ENCODE measurements at regions not wholly inside any gene's neighbourhood (a gene's known extent, or its start where the extent isn't known, plus 50 kb on each side); places are given as distances from the start of the nearest gene placed in this dataset.
"Not testable (repeated sequence)": the region's sequence is repeated elsewhere in the genome, so short reads cannot be mapped to it uniquely, and the experiment has no call there.

GRCh38 chr1:118290571-118290970 is 105.5 kb upstream of the SPAG17 start:
- no peak for DNase-seq

GRCh38 chr1:118290046-118290445 is 105.0 kb upstream of the SPAG17 start:
- no peak for DNase-seq

GRCh38 chr1:118280656-118281055 is 95.6 kb upstream of the SPAG17 start:
- DNase-seq = not testable (repeated sequence)

- DNase-seq = no peak
Observed at GRCh38 chr1:118275472-118276115, 90.6 kb upstream of the SPAG17 start.

DNA sequence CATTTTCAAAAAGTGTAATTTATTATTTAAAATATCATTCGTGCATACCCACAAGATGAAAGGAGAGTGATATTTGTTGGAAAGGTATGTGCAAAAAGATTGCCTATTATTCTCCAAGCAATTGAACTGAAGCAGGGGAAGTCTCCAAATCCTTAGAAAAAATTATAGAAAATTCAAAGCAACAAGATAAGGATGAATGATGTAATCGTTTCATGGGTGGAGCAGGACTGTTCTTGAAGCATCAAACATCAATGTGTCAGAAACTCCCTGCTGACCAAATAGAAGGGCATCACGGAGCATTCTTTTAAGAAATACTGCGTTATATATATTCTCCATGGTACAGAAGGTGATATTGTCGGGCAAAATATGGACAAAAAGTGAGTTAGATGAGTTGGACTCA is 87.9 kb upstream of the SPAG17 start:
- no peak for DNase-seq

DNA sequence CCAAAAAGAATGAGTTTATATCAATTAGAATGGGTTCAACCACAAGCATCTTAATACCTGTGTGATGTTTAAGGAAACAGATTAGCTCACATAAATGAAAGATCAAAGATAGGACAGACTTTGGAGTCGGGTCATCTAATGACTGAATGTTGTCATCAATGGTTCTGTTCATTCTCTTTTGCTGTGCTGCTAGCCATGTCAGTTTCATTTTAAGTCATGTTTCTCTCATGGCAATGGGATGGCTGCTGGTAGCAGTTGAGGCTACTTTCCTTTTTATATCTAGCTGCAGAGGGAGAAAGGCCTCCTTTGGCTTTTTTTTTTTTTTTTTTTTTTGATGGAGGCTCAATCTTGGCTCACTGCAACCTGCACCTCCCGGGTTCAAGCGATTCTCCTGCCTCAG is 86.9 kb upstream of the SPAG17 start:
- no peak for DNase-seq

DNA sequence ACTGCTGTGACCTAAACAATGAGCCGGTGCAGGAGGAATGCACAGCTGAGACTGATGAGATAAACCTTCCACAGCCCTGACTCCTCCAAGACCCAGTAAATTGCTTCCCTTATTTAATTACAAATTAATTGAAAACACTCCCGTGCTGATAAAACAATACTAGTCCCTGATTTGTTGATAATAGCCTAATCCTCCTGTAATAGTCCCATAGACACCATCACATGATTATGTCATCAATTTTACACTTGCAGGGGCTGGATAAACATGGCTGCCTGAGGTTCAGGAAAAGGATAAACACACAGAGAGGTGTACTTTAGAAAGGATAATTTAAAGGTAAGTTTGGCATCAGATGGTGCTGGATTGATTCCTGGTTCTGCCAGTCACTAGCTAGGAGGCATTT is 84.6 kb upstream of the SPAG17 start:
- no peak for DNase-seq

GRCh38 chr1:118266436-118266835 is 81.4 kb upstream of the SPAG17 start:
- DNase-seq = no peak

- no peak for DNase-seq
Observed at GRCh38 chr1:118264343-118264742, 79.3 kb upstream of the SPAG17 start.

- DNase-seq = no peak
Observed at GRCh38 chr1:118262865-118263264, 77.8 kb upstream of the SPAG17 start.

DNA sequence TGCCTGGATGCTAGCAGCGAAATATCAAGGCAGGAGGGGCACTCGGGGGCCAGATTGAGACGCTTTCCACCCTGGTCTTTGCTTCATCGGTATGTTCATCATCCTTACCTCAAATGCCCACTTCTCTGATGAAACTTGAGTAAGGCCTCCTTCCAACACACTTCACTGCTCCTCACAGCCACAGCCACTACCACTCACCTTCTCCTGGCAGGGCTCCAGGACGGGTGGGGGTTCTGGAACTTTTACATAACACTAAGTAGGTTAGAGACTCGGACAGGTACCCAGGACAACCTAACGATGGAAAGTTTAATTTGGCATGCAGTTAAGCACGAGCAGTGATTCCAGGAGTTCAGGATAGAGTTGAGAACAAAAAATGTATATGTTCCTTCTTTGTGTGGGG is 73.9 kb upstream of the SPAG17 start:
- no peak for DNase-seq

- no peak for DNase-seq
Observed at GRCh38 chr1:118257946-118258345, 72.9 kb upstream of the SPAG17 start.

- no peak for DNase-seq
Observed at GRCh38 chr1:118254491-118255425, 69.7 kb upstream of the SPAG17 start.

GRCh38 chr1:118254001-118254400 is 69.0 kb upstream of the SPAG17 start:
- DNase-seq = no peak

- no peak for DNase-seq
Observed at GRCh38 chr1:118253053-118253915, 68.3 kb upstream of the SPAG17 start.

GRCh38 chr1:118252624-118253023 is 67.6 kb upstream of the SPAG17 start:
- DNase-seq = no peak

- no peak for DNase-seq
Observed at GRCh38 chr1:118250232-118250631, 65.2 kb upstream of the SPAG17 start.

GRCh38 chr1:118249641-118250040 is 64.6 kb upstream of the SPAG17 start:
- DNase-seq = no peak

DNA sequence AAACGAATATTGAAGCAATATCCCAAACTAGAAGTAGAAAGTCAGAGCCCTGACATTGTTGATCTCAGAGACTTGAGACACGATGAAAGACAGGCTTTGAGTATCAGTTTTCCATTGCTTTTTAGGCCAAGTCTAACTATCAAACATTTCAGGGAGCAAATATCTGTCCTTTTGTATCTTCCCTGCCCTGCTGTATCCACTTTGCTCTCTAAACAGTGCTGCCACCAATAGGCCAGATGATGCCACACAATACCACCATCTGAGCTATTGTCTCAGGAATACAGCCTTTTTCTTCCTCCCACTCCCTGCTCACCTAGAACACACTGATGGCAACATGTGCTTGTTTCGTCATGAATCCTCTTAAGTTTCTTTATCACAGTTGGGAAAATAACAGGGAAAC is 62.6 kb upstream of the SPAG17 start:
- DNase-seq = no peak

DNA sequence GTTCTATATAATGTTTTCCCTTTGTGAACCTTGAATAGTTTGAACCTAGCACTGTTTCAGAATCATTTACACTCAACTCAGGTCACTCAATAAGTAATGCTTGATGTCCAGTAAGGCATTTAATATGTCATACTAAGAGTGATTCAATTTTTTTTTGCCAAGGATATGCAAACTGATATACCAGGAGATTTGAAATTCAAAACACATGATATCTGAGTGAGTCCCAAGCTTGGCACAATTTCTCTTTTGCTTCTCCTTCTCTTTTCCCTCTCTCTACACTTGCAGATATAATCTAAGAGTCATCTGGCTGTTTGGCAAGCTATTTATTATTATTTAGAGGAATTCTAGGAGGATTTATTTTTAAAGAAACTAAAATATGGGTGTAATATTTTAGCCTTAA is 61.6 kb upstream of the SPAG17 start:
- DNase-seq = no peak

GRCh38 chr1:118244194-118244593 is 59.2 kb upstream of the SPAG17 start:
- DNase-seq = peak; percentile 49

GRCh38 chr1:118243269-118243668 is 58.2 kb upstream of the SPAG17 start:
- no peak for DNase-seq
